ENCODE measurements at regions not wholly inside any gene's neighbourhood (a gene's known extent, or its start where the extent isn't known, plus 50 kb on each side); places are given as distances from the start of the nearest gene placed in this dataset.
A peak's percentile ranks its signal among the peaks of the same experiment; 100 is the strongest.

GRCh38 chr6:163950159-163950558, 535.6 kb downstream of the QKI start:
- no peak overlapping the region for H2BK5ac ChIP-seq (ENCODE audit: low read depth, low read length, poor library complexity, severe bottlenecking)
- no peaks in the 10 kb centered on the region for H3K27me3 ChIP-seq (ENCODE audit: control insufficient read depth, insufficient read depth, low read length)
- WGBS, 2 experiments (ENCODE audit: extremely low coverage in 2 of 2, insufficient read length in 1 of 2) = 100% methylated on average over 2 of the region's 3 CpGs; no CpG with 5 or more reads in 1 of the 2 experiments
- H3K27ac ChIP-seq (ENCODE audit: insufficient read depth, low read length) = no peak overlapping the region
- H4K8ac ChIP-seq (ENCODE audit: low read depth in 2 of 2, low read length in 2 of 2) = no peak overlapping the region
- intact Hi-C loops (cut with micrococcal nuclease) (loop anchor here (10.0 kb wide), 2 partner anchors 985 to 1095 kb away; no protein-coding TSS in a partner anchor), in situ Hi-C loops (cut with MboI; ENCODE audit: low sequenced_read_pairs) (loop anchor here (10.0 to 25.0 kb wide), 2 partner anchors 363 to 515 kb away; no protein-coding TSS in a partner anchor), dilution Hi-C loops (cut with HindIII; ENCODE audit: low sequenced_read_pairs, unreplicated experiment) (no loop called here)
- no peak overlapping the region for H2AK9ac ChIP-seq (replicated peaks; ENCODE audit: low read depth, low read length, poor library complexity)
- H3K79me1 ChIP-seq (ENCODE audit: low read depth in 1 of 2, low read length in 2 of 2) = no peaks in the 10 kb centered on the region
- no peak overlapping the region for H3K4me3 ChIP-seq (ENCODE audit: insufficient read depth, low read depth, low read length)
- BruUV-seq (replicated peaks) = no TSS peak
- peak overlapping the region; percentile 37; the same call in 1 of the 2 replicates for H2BK20ac ChIP-seq (ENCODE audit: low read depth, low read length)
- H3K23ac ChIP-seq (ENCODE audit: low read depth, low read length) = no peak overlapping the region
- no peak overlapping the region for H2BK15ac ChIP-seq (ENCODE audit: low read depth, low read length)
- no peaks in the 10 kb centered on the region for H3K9me3 ChIP-seq (ENCODE audit: control insufficient read depth, insufficient read depth, low read length)
- H3K4ac ChIP-seq (ENCODE audit: low read depth, low read length) = no peak overlapping the region
- H3K14ac ChIP-seq (replicated peaks; ENCODE audit: low read depth, low read length) = no peak overlapping the region
- no peaks in the 10 kb centered on the region for H3K4me1 ChIP-seq (ENCODE audit: control insufficient read depth, insufficient read depth, low read length)
- no peak overlapping the region for H3K56ac ChIP-seq (ENCODE audit: extremely low read depth, insufficient read depth, low read length)
- POLR2A ChIA-PET (ENCODE audit: unreplicated experiment) = no interaction called here
- H2AFZ ChIP-seq (replicated peaks; ENCODE audit: low read length, poor library complexity) = no peak overlapping the region
- no peaks in the 10 kb centered on the region for H3K9me1 ChIP-seq (ENCODE audit: insufficient read depth, low read length)
- ATAC-seq (ENCODE audit: low read depth) = no peak
- H2BK120ac ChIP-seq (ENCODE audit: low read depth, low read length) = no peak overlapping the region
- no peak overlapping the region for H2AK5ac ChIP-seq (ENCODE audit: low read depth, low read length)
- TF ChIP-seq RCOR1 (IDR thresholded peaks at IDR 0.05; ENCODE audit: insufficient replicate concordance, low read length) (no peak), BHLHE40 (IDR thresholded peaks at IDR 0.05; ENCODE audit: low read depth, low read length) (no peak), NFE2L2 (IDR thresholded peaks at IDR 0.05; ENCODE audit: low read depth, low read length) (no peak)
- H3K9ac ChIP-seq (ENCODE audit: low read depth, low read length) = no peak overlapping the region
- H4K5ac ChIP-seq (ENCODE audit: low read depth, low read length) = no peak overlapping the region
- no peaks in the 10 kb centered on the region for H3K36me3 ChIP-seq (ENCODE audit: control insufficient read depth, insufficient read depth, low read length)
- no peak overlapping the region for H4K91ac ChIP-seq (ENCODE audit: insufficient read depth, low read depth, low read length)
- no peak overlapping the region for H3K18ac ChIP-seq (ENCODE audit: low read depth, low read length)
- CTCF ChIA-PET = no interaction called here
- DNase-seq = peak; percentile 50
- H3K4me2 ChIP-seq (ENCODE audit: low read depth, low read length) = no peak overlapping the region
- H4K20me1 ChIP-seq (ENCODE audit: insufficient read depth, low read length) = no peaks in the 10 kb centered on the region

Data from IMR-90 (cell line).